Fibroblast of peridontal ligament (primary cell): ENCODE measurements at regions not wholly inside any gene's neighbourhood (a gene's known extent, or its start where the extent isn't known, plus 50 kb on each side); places are given as distances from the start of the nearest gene placed in this dataset.
"Not testable (repeated sequence)": the region's sequence is repeated elsewhere in the genome, so short reads cannot be mapped to it uniquely, and the experiment has no call there.

Experiments used
- DNase-seq: peaks from one replicate; pipeline ENCODE4 v3.0.0-alpha.2; 2010; ENCODE audit errors: extremely low read depth

DNA sequence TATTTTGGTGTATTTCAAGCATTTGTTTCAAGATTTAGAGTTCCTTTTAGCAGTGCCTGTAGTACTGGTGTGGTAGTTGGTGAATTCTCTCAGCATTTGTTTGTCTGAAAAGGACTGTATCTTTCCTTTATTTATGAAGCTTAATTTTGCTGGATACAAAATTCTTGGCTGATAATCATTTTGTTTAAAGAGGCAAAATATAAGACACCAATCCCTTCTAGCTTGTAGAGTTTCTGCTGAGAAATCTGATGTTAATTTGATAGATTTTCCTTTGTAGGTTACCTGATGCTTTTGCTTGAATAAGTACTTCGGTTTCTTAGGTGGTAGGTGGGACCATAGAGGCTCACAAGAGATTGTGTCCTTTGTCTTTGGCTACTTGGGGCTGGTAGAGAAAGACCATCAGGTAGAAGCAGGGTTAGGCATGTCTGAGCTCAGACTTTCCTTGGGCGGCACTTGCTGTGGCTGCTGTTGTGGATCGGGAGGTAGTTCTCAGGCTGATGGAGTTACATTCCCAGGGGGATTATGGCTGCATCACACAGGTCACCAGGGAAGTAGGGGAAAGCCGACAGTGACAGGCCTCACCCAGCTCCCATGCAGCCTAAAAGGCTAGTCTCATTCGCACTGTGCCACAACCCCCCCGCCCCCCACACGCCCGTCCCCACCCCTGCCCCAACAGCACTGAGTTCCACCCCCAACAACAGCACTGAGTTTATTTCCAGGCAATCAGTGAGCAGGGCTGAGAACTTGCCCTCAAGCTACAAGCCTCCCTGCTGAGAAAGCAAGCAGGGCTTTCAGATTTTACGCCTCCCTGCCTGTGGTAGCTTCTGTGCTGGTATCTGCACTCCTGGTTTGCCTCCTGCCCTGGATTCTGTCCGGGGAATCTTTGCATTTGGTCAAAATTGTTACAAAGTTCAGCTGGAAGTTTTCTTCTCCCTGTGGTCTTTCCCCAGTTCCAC lies 127.1 kb upstream of the GLRA1 start:
- DNase-seq, result no peak

DNA sequence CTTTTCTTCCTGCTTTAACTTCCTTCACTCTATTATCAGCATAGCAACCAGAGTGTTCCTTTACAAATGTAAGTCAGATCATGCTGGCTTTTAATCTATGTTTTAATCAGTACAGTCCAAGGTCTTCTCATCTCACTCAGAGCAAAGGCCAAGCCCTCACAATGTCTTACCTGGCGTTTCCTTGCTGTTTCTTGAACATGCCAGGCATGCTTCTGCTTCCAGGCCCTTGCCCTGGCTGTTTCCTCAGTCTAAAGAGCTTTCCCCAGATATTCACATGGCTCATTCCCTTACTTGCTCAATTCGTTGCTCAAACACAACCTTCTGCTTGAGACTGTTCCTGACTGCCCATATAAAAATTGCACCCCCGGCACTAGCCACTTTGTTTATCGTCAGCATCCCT lies 121.7 kb upstream of the GLRA1 start:
- DNase-seq, result no peak

GRCh38 chr5:152038856-152039255 lies 114.2 kb upstream of the GLRA1 start:
- DNase-seq, result not testable (repeated sequence)

GRCh38 chr5:152026328-152027024 lies 101.8 kb upstream of the GLRA1 start:
- DNase-seq, result not testable (repeated sequence)

DNA sequence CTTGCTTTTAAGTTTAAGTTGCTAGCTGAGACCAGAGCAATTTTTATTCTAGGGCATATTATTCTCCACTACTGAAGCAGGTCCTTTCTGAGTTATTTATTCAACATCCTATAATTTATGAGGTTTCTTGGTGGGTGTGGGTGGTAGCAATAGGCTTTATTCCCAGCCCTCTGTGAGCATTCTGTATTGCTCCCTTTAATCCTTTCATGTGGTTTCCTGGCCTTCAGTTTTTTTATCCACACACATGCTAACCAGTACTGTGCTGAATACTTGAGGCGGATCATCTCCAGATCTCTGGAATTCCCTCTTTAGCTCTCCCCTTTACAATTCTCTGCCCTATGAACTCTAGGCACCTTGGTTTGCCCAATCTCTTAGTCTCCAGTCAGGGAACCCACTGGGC lies 91.8 kb upstream of the GLRA1 start:
- no peak for DNase-seq

DNA sequence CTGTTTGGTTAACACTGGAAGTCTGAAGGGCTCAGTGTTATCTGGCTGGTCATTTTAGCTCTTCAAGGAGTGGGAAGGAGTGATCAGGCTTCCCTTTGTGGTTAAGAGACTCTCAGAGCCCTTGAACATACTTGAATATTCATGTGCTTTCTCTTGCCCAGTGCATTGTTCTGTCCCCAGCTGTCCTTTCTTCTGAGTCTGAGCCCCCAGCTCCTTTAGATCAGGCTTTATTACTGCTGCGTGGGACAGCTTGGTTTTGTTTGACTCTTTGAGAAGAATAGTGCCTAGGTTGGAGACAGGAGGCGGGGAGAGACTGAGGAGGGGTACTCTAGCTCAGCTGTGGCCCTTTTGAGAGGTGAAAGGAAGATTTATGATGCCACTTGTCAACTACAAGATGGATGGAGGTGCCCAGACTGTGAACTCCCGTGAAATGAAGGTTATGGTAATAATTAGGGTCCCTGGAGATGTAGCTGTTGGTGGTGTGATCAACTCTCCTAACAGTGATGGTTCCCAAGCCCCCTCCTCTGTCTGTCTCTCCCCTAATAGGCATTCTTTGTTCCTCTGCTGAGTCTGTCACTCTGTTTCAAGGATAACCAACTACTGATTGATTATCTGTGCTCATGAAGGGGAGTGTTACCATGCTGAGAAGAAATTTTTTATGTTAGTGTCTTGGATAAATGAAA lies 83.1 kb upstream of the GLRA1 start:
- no peak for DNase-seq

GRCh38 chr5:152004095-152004494 lies 79.4 kb upstream of the GLRA1 start:
- DNase-seq, result no peak
